H1 (cell line): ENCODE measurements at regions not wholly inside any gene's neighbourhood (a gene's known extent, or its start where the extent isn't known, plus 50 kb on each side); places are given as distances from the start of the nearest gene placed in this dataset.

ENCODE experiments used
- CTCF ChIA-PET: fragments of 300-600 bp; sonication (Branson Sonifier 250); formaldehyde crosslinking; loops from one replicate; lab custom pipeline; 2021; ENCODE audit not compliant: partially characterized antibody; lab: Charles Lee
- POLR2A ChIA-PET: fragments of 300-600 bp; sonication (Branson Sonifier 250); formaldehyde crosslinking; loops from one replicate; lab custom pipeline; 2021; ENCODE audit warnings: inconsistent platforms; ENCODE audit not compliant: partially characterized antibody; lab: Charles Lee
- DNase-seq, 2 experiments: peaks; one replicate each; pipeline versions ENCODE4 v3.0.0 to v3.0.0-alpha.2; 2010 to 2022; ENCODE audit warnings: low spot score in 2 of 2, low read depth in 1 of 2, mixed read lengths in 1 of 2
- FAIRE-seq: peaks from 2 replicates; lab custom pipeline; 2011; peaks lifted over from hg19 to GRCh38; lab: Jason Lieb, UNC
- H2AFZ ChIP-seq: 2 replicates; pipeline ENCODE4 v1.8.1; 2012; ENCODE audit warnings: low read length, inconsistent platforms
- H2AK5ac ChIP-seq: 2 replicates; pipeline ENCODE4 v1.6.1; 2013; ENCODE audit warnings: low read depth, low read length
- H2BK120ac ChIP-seq: replicated peaks from 2 replicates; pipeline ENCODE3; 2013; ENCODE audit warnings: low read depth, low read length, inconsistent platforms
- H2BK12ac ChIP-seq: 2 replicates; pipeline ENCODE4 v1.6.1; 2013; ENCODE audit warnings: low read depth, low read length
- H2BK15ac ChIP-seq: 2 replicates; pipeline ENCODE4 v1.6.1; 2013; ENCODE audit warnings: low read length
- H2BK20ac ChIP-seq: 2 replicates; pipeline ENCODE4 v1.6.1; 2013; ENCODE audit warnings: low read length
- H2BK5ac ChIP-seq: 2 replicates; pipeline ENCODE4 v1.6.1; 2013; ENCODE audit warnings: low read depth, low read length
- H3K14ac ChIP-seq: 2 replicates; pipeline ENCODE4 v1.6.1; 2013; ENCODE audit warnings: inconsistent platforms; ENCODE audit not compliant: insufficient read length
- H3K18ac ChIP-seq: 2 replicates; pipeline ENCODE4 v1.6.1; 2013; ENCODE audit warnings: low read length; ENCODE audit errors: extremely low read depth
- H3K23ac ChIP-seq: 2 replicates; pipeline ENCODE4 v1.6.1; 2013; ENCODE audit warnings: inconsistent platforms; ENCODE audit not compliant: insufficient read length
- H3K23me2 ChIP-seq: 2 replicates; pipeline ENCODE4 v1.6.1; 2013; ENCODE audit warnings: low read depth, low read length
- H3K27ac ChIP-seq: 2 replicates; pipeline ENCODE4 v1.6.1; 2011; ENCODE audit warnings: low read depth, low read length, inconsistent platforms
- H3K27me3 ChIP-seq, 4 experiments: replicated peaks in 1 of 4; 1 replicate in 1 of 4; 2 replicates in 3 of 4; pipeline versions ENCODE4 v1.6.1 to v1.8.1; 2011 to 2013; ENCODE audit warnings: low read length in 3 of 4, mild to moderate bottlenecking in 3 of 4, inconsistent platforms in 2 of 4, mixed read lengths in 2 of 4, moderate library complexity in 1 of 4; ENCODE audit not compliant: control insufficient read depth in 3 of 4, insufficient read depth in 3 of 4; ENCODE audit errors: extremely low read depth in 1 of 4
- H3K36me3 ChIP-seq, 4 experiments: 2 replicates each; pipeline versions ENCODE4 v1.6.1 to v1.8.1; 2011 to 2013; ENCODE audit warnings: mild to moderate bottlenecking in 4 of 4, low read length in 3 of 4, moderate library complexity in 2 of 4, control low read depth in 1 of 4, inconsistent platforms in 1 of 4; ENCODE audit not compliant: insufficient read depth in 4 of 4, control insufficient read depth in 2 of 4
- H3K4ac ChIP-seq: replicated peaks from 2 replicates; pipeline ENCODE3; 2013; ENCODE audit warnings: low read length, low read depth, mixed read lengths, inconsistent platforms; ENCODE audit not compliant: insufficient read length
- H3K4me1 ChIP-seq, 4 experiments: replicated peaks in 1 of 4; 1 replicate in 1 of 4; 2 replicates in 3 of 4; pipeline versions ENCODE4 v1.6.1 to v1.8.1; 2011 to 2013; ENCODE audit warnings: low read length in 3 of 4, inconsistent platforms in 2 of 4, mixed read lengths in 1 of 4; ENCODE audit not compliant: insufficient read depth in 4 of 4, control insufficient read depth in 3 of 4
- H3K4me2 ChIP-seq, 2 experiments: 2 replicates each; pipeline versions ENCODE4 v1.6.1 to v1.8.1; 2011 to 2013; ENCODE audit warnings: low read depth in 2 of 2, low read length in 2 of 2, control low read depth in 1 of 2, inconsistent platforms in 1 of 2, mild to moderate bottlenecking in 1 of 2; ENCODE audit not compliant: insufficient read depth in 1 of 2
- H3K4me3 ChIP-seq, 4 experiments: fragments of 200-600, 300-600 bp in 1 of 4; sonication (generic), shearing (Covaris generic), sonication (Bioruptor Twin) in 1 of 4; 2 replicates each; pipeline versions ENCODE4 v1.5.1 to v1.8.1; 2011 to 2016; ENCODE audit warnings: low read length in 4 of 4, low read depth in 3 of 4, control low read depth in 2 of 4, inconsistent platforms in 2 of 4, mild to moderate bottlenecking in 2 of 4, mixed read lengths in 1 of 4, moderate library complexity in 1 of 4; ENCODE audit not compliant: insufficient read depth in 2 of 4; ENCODE audit errors: extremely low read depth in 1 of 4
- H3K56ac ChIP-seq: replicated peaks from 2 replicates; pipeline ENCODE3; 2013; ENCODE audit warnings: low read depth, mild to moderate bottlenecking, mixed read lengths, low read length, inconsistent platforms; ENCODE audit not compliant: insufficient read length
- H3K79me1 ChIP-seq: 2 replicates; pipeline ENCODE4 v1.6.1; 2013; ENCODE audit warnings: low read depth, low read length, control low read depth
- H3K79me2 ChIP-seq, 2 experiments: 2 replicates each; pipeline versions ENCODE4 v1.6.1 to v1.8.1; 2012 to 2013; ENCODE audit warnings: low read length in 2 of 2, mild to moderate bottlenecking in 2 of 2, inconsistent platforms in 1 of 2; ENCODE audit not compliant: insufficient read depth in 2 of 2, control insufficient read depth in 1 of 2
- H3K9ac ChIP-seq, 4 experiments: replicated peaks in 1 of 4; 1 replicate in 1 of 4; 2 replicates in 3 of 4; pipeline versions ENCODE4 v1.6.1 to v1.8.1; 2011 to 2013; ENCODE audit warnings: low read depth in 3 of 4, low read length in 3 of 4, control low read depth in 2 of 4, mild to moderate bottlenecking in 2 of 4, moderate library complexity in 2 of 4, inconsistent platforms in 1 of 4; ENCODE audit errors: extremely low read depth in 1 of 4
- H3K9me3 ChIP-seq, 2 experiments: 2 replicates each; pipeline versions ENCODE4 v1.6.1 to v1.8.1; 2012 to 2013; ENCODE audit warnings: mild to moderate bottlenecking in 2 of 2, moderate library complexity in 2 of 2, control low read depth in 1 of 2, inconsistent platforms in 1 of 2, low read depth in 1 of 2, low read length in 1 of 2, mixed read lengths in 1 of 2; ENCODE audit not compliant: insufficient read depth in 2 of 2
- H4K20me1 ChIP-seq, 2 experiments: replicated peaks in 1 of 2; 2 replicates each; pipeline versions ENCODE3 to v1.8.1; 2011 to 2013; ENCODE audit warnings: inconsistent platforms in 2 of 2, low read length in 2 of 2, mild to moderate bottlenecking in 1 of 2; ENCODE audit not compliant: insufficient read depth in 2 of 2, control insufficient read depth in 1 of 2
- H4K5ac ChIP-seq: 2 replicates; pipeline ENCODE4 v1.6.1; 2013; ENCODE audit warnings: low read length, low read depth, mixed read lengths, inconsistent platforms; ENCODE audit not compliant: insufficient read length
- H4K8ac ChIP-seq: 2 replicates; pipeline ENCODE4 v1.8.0; 2013; ENCODE audit warnings: mild to moderate bottlenecking, moderate library complexity, low read length, inconsistent platforms; ENCODE audit not compliant: insufficient read depth; ENCODE audit errors: extremely low read depth
- H4K91ac ChIP-seq: replicated peaks from 2 replicates; pipeline ENCODE3; 2013; ENCODE audit warnings: low read length, mixed read lengths, inconsistent platforms; ENCODE audit not compliant: insufficient read length
- CTBP2 ChIP-seq: IDR thresholded peaks from 2 replicates; pipeline ENCODE4 v1.7.0; 2011; ENCODE audit warnings: borderline replicate concordance, mild to moderate bottlenecking, moderate library complexity, mixed read lengths, low read length; ENCODE audit not compliant: insufficient read depth, insufficient read length
- CTCF ChIP-seq, 3 experiments: IDR thresholded peaks; 1 replicate in 2 of 3; 2 replicates in 1 of 3; pipeline versions ENCODE4 v1.5.1 to v1.6.1; 2011; ENCODE audit warnings: low read length in 3 of 3, mild to moderate bottlenecking in 3 of 3, inconsistent platforms in 2 of 3, low read depth in 1 of 3, moderate library complexity in 1 of 3; ENCODE audit not compliant: insufficient read depth in 1 of 3; ENCODE audit errors: control extremely low read depth in 1 of 3
- GABPA ChIP-seq: IDR thresholded peaks from 2 replicates; pipeline ENCODE4 v1.6.1; 2011; ENCODE audit warnings: mild to moderate bottlenecking, low read length, moderate library complexity, borderline replicate concordance; ENCODE audit not compliant: insufficient read depth
- KDM5A ChIP-seq: fragments of 200-600 bp; IDR thresholded peaks from 2 replicates; pipeline ENCODE4 v1.7.1; 2012; ENCODE audit warnings: mild to moderate bottlenecking, low read length, inconsistent platforms, mixed read lengths
- RAD21 ChIP-seq, 2 experiments: IDR thresholded peaks in 1 of 2; conservative IDR thresholded peaks in 1 of 2; 2 replicates each; pipeline ENCODE4 v1.6.1; 2011; ENCODE audit warnings: low read depth in 2 of 2, low read length in 2 of 2, improper control_type of control experiment in 1 of 2, inconsistent platforms in 1 of 2, mild to moderate bottlenecking in 1 of 2, moderate library complexity in 1 of 2
- ZNF274 ChIP-seq: IDR thresholded peaks from 2 replicates; pipeline ENCODE4 v1.7.0; 2012; ENCODE audit warnings: low read length, borderline replicate concordance; ENCODE audit errors: extremely low read depth
- WGBS, 2 experiments: shearing (Covaris generic) in 1 of 2; methylation state at CpG; one replicate each; pipeline versions ENCODE4 v1.1.6 to v1.1.7; 2013 to 2015; ENCODE audit warnings: low lambda C conversion rate in 2 of 2, mixed read lengths in 2 of 2, inconsistent platforms in 1 of 2, low coverage in 1 of 2, missing lambda C conversion rate in 1 of 2; ENCODE audit not compliant: insufficient replicate concordance in 2 of 2, insufficient coverage in 1 of 2, insufficient read length in 1 of 2; ENCODE audit errors: extremely low coverage in 1 of 2, missing lambda C conversion rate in 1 of 2; 5-methylcytosine and 5-hydroxymethylcytosine counted together

GRCh38 chr11:103800406-103801114, 235.9 kb upstream of the DDI1 start:
- H2BK12ac ChIP-seq, result no peak overlapping the region
- H3K14ac ChIP-seq, result no peak overlapping the region
- FAIRE-seq (no peak), DNase-seq (no peak)
- CTCF ChIA-PET, result interaction anchor here (0.6 to 1.2 kb wide), 4 partner anchors 9 to 164 kb away, joined by 3 read pairs; no protein-coding TSS in a partner anchor
- H4K91ac ChIP-seq, result no peak overlapping the region
- peak overlapping the region; percentile 49 for H3K4ac ChIP-seq
- no peak overlapping the region for H2BK120ac ChIP-seq
- no peaks in the 10 kb centered on the region for H3K36me3 ChIP-seq
- H2AFZ ChIP-seq, result peak overlapping the region; percentile 67
- H3K27me3 ChIP-seq, result no peaks in the 10 kb centered on the region
- 83% methylated on average over 9 of the region's 9 CpGs; no CpG with 5 or more reads in 1 of the 2 experiments for WGBS, 2 experiments
- H3K4me1 ChIP-seq, result peaks cover 0 to 7% (median 0%) of the 10 kb centered on the region in 4 experiments; a peak in 1 of 7 replicates
- no peaks in the 10 kb centered on the region for H3K9me3 ChIP-seq
- POLR2A ChIA-PET, result no interaction called here
- no peaks in the 10 kb centered on the region for H3K79me2 ChIP-seq
- H3K27ac ChIP-seq, result no peak overlapping the region
- H3K23me2 ChIP-seq, result no peaks in the 10 kb centered on the region
- peak overlapping the region; percentile 74; the same call in 1 of the 2 replicates for H2BK5ac ChIP-seq
- no peak overlapping the region for H4K5ac ChIP-seq
- no peaks in the 10 kb centered on the region for H3K79me1 ChIP-seq
- H2BK20ac ChIP-seq, result no peak overlapping the region
- TF ChIP-seq GABPA (no peak), RAD21 (IDR thresholded peaks at IDR 0.05 in 1 of 2, conservative IDR thresholded peaks at IDR 0.05 in 1 of 2; ENCODE audit: low read depth in 2 of 2, low read length in 2 of 2) (0 out of 4 replicates have a peak, but pooled peaks of 1 of the 2 experiments have one; percentile 2), ZNF274 (no peak), CTBP2 (no peak), KDM5A (no peak), CTCF (IDR thresholded peaks at IDR 0.05; ENCODE audit: control extremely low read depth in 1 of 3, insufficient read depth in 1 of 3, low read depth in 1 of 3, low read length in 3 of 3) (peak in 2 of 3 experiments; percentile 14 to 35; a peak in 2 of 4 replicates)
- no peak overlapping the region for H2AK5ac ChIP-seq
- no peak overlapping the region for H3K9ac ChIP-seq
- H3K4me3 ChIP-seq, result no peak overlapping the region
- H2BK15ac ChIP-seq, result no peak overlapping the region
- H3K4me2 ChIP-seq, result no peak overlapping the region
- H3K56ac ChIP-seq, result no peak overlapping the region
- no peak overlapping the region; the same call in 1 of the 2 replicates for H4K8ac ChIP-seq
- H3K18ac ChIP-seq, result no peak overlapping the region
- H4K20me1 ChIP-seq, result no peaks in the 10 kb centered on the region
- no peak overlapping the region for H3K23ac ChIP-seq
